HCT116 (cell line): ENCODE measurements at regions not wholly inside any gene's neighbourhood (a gene's known extent, or its start where the extent isn't known, plus 50 kb on each side); places are given as distances from the start of the nearest gene placed in this dataset.

Source experiments
- ATAC-seq: fragments of 200-7000 bp; cut with Tn5 transposase; 2 replicates; pipeline ENCODE4 v1.9.1; 2020; ENCODE audit warnings: mild to moderate bottlenecking, moderate library complexity
- BruUV-seq: library from RNA; stranded (reverse); fragments of 400-500 nt; replicated peaks from 2 replicates; lab custom pipeline; 2021; lab: Mats Ljungman, UMichigan
- CTCF ChIA-PET: fragments of 300-600 bp; sonication (Branson Sonifier 250); formaldehyde crosslinking; loops from one replicate; lab custom pipeline; 2021; ENCODE audit warnings: antibody characterized with exemption; lab: Charles Lee
- POLR2A ChIA-PET: fragments of 300-600, 350-600 bp; sonication (Branson Sonifier 250); formaldehyde crosslinking; loops from one replicate; lab custom pipeline; 2021; ENCODE audit warnings: antibody characterized with exemption; lab: Charles Lee
- RAD21 ChIA-PET, 2 experiments: fragments of 300-600 bp; sonication (Branson Sonifier 250); formaldehyde crosslinking; loops; one replicate each; lab custom pipeline; 2023; ENCODE audit warnings: low total read pairs in 2 of 2; ENCODE audit not compliant: uncharacterized antibody in 2 of 2, unreplicated experiment in 2 of 2, low non-redundant PET in 1 of 2; lab: Charles Lee
- DNase-seq: peaks from one replicate; pipeline ENCODE4 v3.0.0-alpha.2; 2010; ENCODE audit warnings: low read depth, low spot score
- H2AFZ ChIP-seq: fragments of 200-600 bp; shearing (Covaris generic), sonication (generic); 2 replicates; pipeline ENCODE4 v1.6.1; 2017; ENCODE audit warnings: low read depth, mixed run types, mixed read lengths, antibody characterized with exemption, low read length; ENCODE audit not compliant: poor library complexity, severe bottlenecking
- H3K27ac ChIP-seq: 2 replicates; pipeline ENCODE4 v1.5.1; 2012; ENCODE audit warnings: low read depth, low read length
- H3K27me3 ChIP-seq: fragments of 200-600 bp; sonication (generic); 2 replicates; pipeline ENCODE4 v1.6.1; 2016; ENCODE audit warnings: mixed run types, low read length, mixed read lengths; ENCODE audit not compliant: insufficient read depth
- H3K36me3 ChIP-seq, 2 experiments: fragments of 200-500 bp in 1 of 2; fragments of 200-600 bp in 1 of 2; sonication (Bioruptor generic) in 1 of 2; sonication (generic) in 1 of 2; 2 replicates each; pipeline versions ENCODE4 v1.5.1 to v1.6.1; 2014 to 2016; ENCODE audit warnings: low read length in 2 of 2, inconsistent platforms in 1 of 2, mixed read lengths in 1 of 2, mixed run types in 1 of 2; ENCODE audit not compliant: insufficient read depth in 2 of 2, control insufficient read depth in 1 of 2
- H3K4me1 ChIP-seq, 2 experiments: fragments of 200-600 bp in 1 of 2; sonication (generic) in 1 of 2; 2 replicates each; pipeline versions ENCODE4 v1.5.1 to v1.6.1; 2012 to 2017; ENCODE audit warnings: low read length in 2 of 2, inconsistent platforms in 1 of 2, mild to moderate bottlenecking in 1 of 2, mixed read lengths in 1 of 2, mixed run types in 1 of 2, moderate library complexity in 1 of 2; ENCODE audit not compliant: insufficient read depth in 2 of 2, control insufficient read depth in 1 of 2
- H3K4me2 ChIP-seq: fragments of 200-600 bp; sonication (generic); 2 replicates; pipeline ENCODE4 v1.6.1; 2017; ENCODE audit warnings: mixed run types, low read length, mixed read lengths
- H3K4me3 ChIP-seq, 2 experiments: fragments of 200-600 bp in 1 of 2; sonication (generic) in 1 of 2; replicated peaks in 1 of 2; 2 replicates each; pipeline ENCODE4 v1.5.1; 2011 to 2016; ENCODE audit warnings: low read length in 2 of 2, control low read depth in 1 of 2, low read depth in 1 of 2, mild to moderate bottlenecking in 1 of 2, mixed read lengths in 1 of 2, mixed run types in 1 of 2
- H3K79me2 ChIP-seq: fragments of 200-600 bp; sonication (generic); 2 replicates; pipeline ENCODE4 v1.6.1; 2017; ENCODE audit warnings: mild to moderate bottlenecking, mixed run types, low read length, moderate library complexity, mixed read lengths; ENCODE audit not compliant: insufficient read depth
- H3K9ac ChIP-seq: fragments of 200-600 bp; sonication (generic); 2 replicates; pipeline ENCODE4 v1.6.1; 2016; ENCODE audit warnings: low read length, mixed read lengths
- H3K9me2 ChIP-seq: fragments of 200-600 bp; sonication (generic), shearing (Covaris generic); 2 replicates; pipeline ENCODE4 v1.6.1; 2017; ENCODE audit warnings: mixed run types, mild to moderate bottlenecking, moderate library complexity; ENCODE audit not compliant: insufficient read depth
- H3K9me3 ChIP-seq, 2 experiments: fragments of 200-500 bp in 1 of 2; fragments of 200-600 bp in 1 of 2; sonication (Bioruptor generic) in 1 of 2; sonication (generic) in 1 of 2; 2 replicates each; pipeline ENCODE4 v1.6.1; 2014 to 2017; ENCODE audit warnings: low read length in 2 of 2, mixed read lengths in 2 of 2, inconsistent platforms in 1 of 2, low read depth in 1 of 2, mild to moderate bottlenecking in 1 of 2, mixed run types in 1 of 2, moderate library complexity in 1 of 2; ENCODE audit not compliant: control insufficient read depth in 1 of 2, insufficient read depth in 1 of 2
- H4K20me1 ChIP-seq: fragments of 200-600 bp; sonication (generic), shearing (Covaris generic); 2 replicates; pipeline ENCODE4 v1.6.1; 2017; ENCODE audit warnings: mixed run types, mild to moderate bottlenecking, moderate library complexity; ENCODE audit not compliant: insufficient read depth
- EGR1 ChIP-seq: IDR thresholded peaks from 2 replicates; pipeline ENCODE4 v1.6.1; 2012; ENCODE audit warnings: low read depth
- ELF1 ChIP-seq: IDR thresholded peaks from 2 replicates; pipeline ENCODE4 v1.6.1; 2012; ENCODE audit warnings: low read depth, borderline replicate concordance
- FOSL1 ChIP-seq: IDR thresholded peaks from 2 replicates; pipeline ENCODE4 v1.6.1; 2012; ENCODE audit warnings: low read depth
- JUND ChIP-seq: IDR thresholded peaks from 2 replicates; pipeline ENCODE4 v1.6.1; 2012
- POLR2A ChIP-seq: IDR thresholded peaks from 2 replicates; pipeline ENCODE4 v1.7.0; 2011; ENCODE audit warnings: borderline replicate concordance; ENCODE audit not compliant: insufficient read depth, insufficient read length; ENCODE audit errors: extremely low read depth
- RAD21 ChIP-seq: IDR thresholded peaks from 2 replicates; pipeline ENCODE4 v1.6.1; 2012; ENCODE audit warnings: low read depth, mild to moderate bottlenecking
- REST ChIP-seq: IDR thresholded peaks from 2 replicates; pipeline ENCODE4 v1.6.1; 2012; ENCODE audit warnings: low read depth
- ZFX ChIP-seq: fragments of 450-650 bp; IDR thresholded peaks from 2 replicates; pipeline ENCODE4 v1.6.1; 2017
- ZNF274 ChIP-seq: fragments of 200-500 bp; sonication (Bioruptor generic); IDR thresholded peaks from 2 replicates; pipeline ENCODE4 v1.6.1; 2014; ENCODE audit warnings: mild to moderate bottlenecking, low read depth, low read length, inconsistent platforms
- intact Hi-C: fragments of 100-400 bp; cut with micrococcal nuclease; formaldehyde crosslinking; loops from 2 replicates; pipeline ENCODE4 v1.10.0; 2022

GRCh38 chr6:92945799-92946198 lies 473.6 kb downstream of the EPHA7 start:
- Histone ChIP-seq H3K27ac (no peak overlapping the region), H3K36me3 (no peaks in the 10 kb centered on the region), H3K9ac (no peak overlapping the region), H2AFZ (no peak overlapping the region), H3K79me2 (no peaks in the 10 kb centered on the region), H3K9me3 (peaks cover 4 to 8% of the 10 kb centered on the region in 2 experiments; a peak in 2 of 4 replicates), H3K9me2 (no peaks in the 10 kb centered on the region), H3K4me3 (no peak overlapping the region), H3K4me1 (no peaks in the 10 kb centered on the region), H3K27me3 (no peaks in the 10 kb centered on the region), H4K20me1 (no peaks in the 10 kb centered on the region), H3K4me2 (no peak overlapping the region)
- intact Hi-C loops: no loop called here
- ChIA-PET POLR2A (no interaction called here), CTCF (no interaction called here), RAD21 (no interaction called here)
- no TSS peak for BruUV-seq
- TF ChIP-seq ZFX (no peak), EGR1 (no peak), RAD21 (no peak), ZNF274 (no peak), ELF1 (no peak), REST (no peak), POLR2A (no peak), FOSL1 (no peak)
- DNase-seq: no peak
- ATAC-seq: no peak

- ATAC-seq (no peak), DNase-seq (no peak)
- intact Hi-C loops: no loop called here
- Histone ChIP-seq H3K27ac (no peak overlapping the region), H3K79me2 (no peaks in the 10 kb centered on the region), H3K36me3 (no peaks in the 10 kb centered on the region), H3K4me3 (no peak overlapping the region), H4K20me1 (no peaks in the 10 kb centered on the region), H3K9me3 (peaks cover 4 to 5% of the 10 kb centered on the region in 2 experiments; a peak in 2 of 4 replicates), H2AFZ (no peak overlapping the region), H3K27me3 (no peaks in the 10 kb centered on the region), H3K4me1 (no peaks in the 10 kb centered on the region), H3K9ac (no peak overlapping the region), H3K9me2 (no peaks in the 10 kb centered on the region), H3K4me2 (no peak overlapping the region)
- ChIA-PET CTCF (no interaction called here), RAD21 (no interaction called here), POLR2A (no interaction called here)
- no peak for TF ChIP-seq JUND
- BruUV-seq: no TSS peak
These were observed 475.2 kb downstream of the EPHA7 start for GRCh38 chr6:92944132-92944531.
